Suppressor macrophage treated with lipopolysaccharide for 4 hours (primary cell): ENCODE measurements at regions not wholly inside any gene's neighbourhood (a gene's known extent, or its start where the extent isn't known, plus 50 kb on each side); places are given as distances from the start of the nearest gene placed in this dataset.

Source experiments
- DNase-seq: peaks from one replicate; pipeline ENCODE4 v3.0.0-alpha.2; 2020

DNA sequence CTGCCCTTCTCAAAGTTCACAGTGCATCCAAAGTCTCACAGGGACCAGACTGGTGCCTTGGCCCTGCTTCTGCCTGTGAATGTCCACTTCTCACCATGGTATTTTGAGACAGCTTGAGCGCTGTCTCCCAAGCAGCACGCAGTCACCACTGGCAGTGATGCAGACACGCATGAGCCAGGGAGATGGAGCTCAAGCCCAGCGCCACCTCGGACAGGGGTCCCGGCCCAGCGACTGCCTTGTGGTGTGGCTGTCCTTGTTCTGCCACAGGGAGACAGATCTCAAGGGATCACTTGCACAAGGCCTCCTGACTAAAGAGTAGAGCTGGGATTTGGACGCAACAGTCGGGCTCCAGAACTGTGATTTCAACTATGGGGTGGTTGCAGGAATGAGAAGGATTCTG, 92.6 kb upstream of the MBL2 start:
- no peak for DNase-seq

DNA sequence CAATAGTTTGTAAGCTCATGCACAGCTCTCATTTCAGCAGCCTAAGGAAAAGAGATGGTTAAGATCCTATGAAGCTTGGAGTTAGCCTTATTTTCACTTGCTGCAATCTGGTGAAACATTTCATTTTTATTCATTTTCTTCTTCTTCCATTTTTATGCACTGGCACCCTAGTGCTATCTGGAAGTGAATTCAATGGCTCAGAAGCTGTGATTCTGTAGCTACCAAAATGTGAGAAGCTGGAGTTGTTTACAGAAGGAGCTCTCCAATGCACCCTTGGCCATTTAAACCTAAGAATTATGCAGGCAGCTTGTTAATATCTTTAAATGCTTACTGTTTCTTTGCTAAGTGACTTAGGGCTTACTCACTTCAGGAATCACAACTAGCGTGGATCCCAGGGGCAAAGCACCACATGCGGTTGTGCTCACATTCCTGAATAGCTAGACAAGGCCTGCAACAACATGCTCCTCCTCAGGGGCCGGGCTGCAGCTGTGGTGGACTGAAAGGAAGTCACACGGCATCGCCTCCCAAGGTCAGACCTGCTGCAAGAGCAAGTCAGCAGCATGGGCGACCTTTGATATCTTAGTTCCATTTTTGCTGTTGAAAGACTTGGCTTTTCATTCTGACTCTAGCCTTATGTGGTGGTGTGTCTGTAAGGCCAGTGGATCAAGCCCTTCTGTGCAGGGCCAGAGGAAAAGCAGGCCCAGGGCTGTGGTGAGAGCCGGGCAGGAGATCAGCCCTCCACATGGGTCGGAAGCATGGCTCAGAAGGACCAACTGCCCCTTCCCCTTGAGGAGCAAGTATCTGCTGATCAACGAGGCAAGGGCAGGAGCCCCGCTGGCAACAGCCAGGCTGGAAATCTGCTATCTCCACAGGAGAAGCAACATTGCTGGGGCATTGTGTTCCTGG, 91.9 kb upstream of the MBL2 start:
- no peak for DNase-seq

DNA sequence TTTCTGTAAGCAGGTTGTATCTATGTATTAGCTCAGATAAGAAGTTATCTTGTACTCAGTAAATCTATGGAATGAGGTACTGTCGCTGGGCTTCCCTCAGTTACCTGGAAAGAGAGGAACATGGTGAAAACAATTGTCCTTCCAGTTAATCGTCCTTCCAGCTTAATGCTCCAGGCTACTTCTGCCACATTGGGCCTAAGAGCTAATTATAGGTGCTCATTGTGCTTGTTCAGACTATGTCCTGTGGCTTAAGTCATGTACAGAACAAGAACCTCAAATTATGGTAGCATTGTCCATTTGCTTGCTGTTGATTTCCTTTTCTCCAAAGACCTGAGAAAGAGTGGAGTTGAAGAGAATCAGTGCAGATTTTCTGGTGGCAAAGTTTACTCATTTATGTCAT, 86.1 kb upstream of the MBL2 start:
- no peak for DNase-seq

DNA sequence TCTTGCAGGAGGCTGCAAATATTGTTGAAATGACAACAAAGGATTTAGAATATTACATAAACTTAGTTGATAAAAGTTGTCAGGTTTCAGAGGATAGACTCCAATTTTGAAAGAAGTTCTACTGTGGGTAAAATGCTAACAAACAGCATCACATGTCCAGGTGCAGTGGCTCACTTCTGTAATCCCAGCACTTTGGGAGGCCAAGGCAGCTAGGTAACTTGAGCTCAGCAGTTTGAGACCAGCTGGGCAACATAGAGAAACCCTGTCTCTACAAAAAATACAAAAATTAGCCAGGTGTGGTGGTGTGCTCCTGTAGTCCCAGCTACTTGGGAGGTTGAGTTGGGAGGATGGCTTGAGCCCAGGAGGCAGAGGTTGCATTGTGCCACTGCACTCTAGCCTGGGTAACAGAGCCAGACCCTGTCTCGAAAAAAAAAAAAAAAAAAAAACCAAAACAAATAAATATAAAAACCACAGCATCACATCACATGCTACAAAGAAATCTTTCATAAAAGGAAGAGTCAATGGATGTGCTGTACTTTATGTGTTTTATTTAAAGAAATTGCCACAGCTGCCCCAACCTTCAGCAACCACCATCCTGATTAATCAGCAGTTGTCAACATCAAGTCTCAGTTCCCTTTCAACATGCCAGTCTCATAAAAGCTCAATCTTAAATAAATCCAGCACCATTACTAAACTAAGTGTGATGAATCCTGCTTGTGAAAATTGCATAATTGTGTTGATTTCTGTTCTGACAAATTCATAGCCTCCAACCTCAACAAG, 83.2 kb upstream of the MBL2 start:
- no peak for DNase-seq

DNA sequence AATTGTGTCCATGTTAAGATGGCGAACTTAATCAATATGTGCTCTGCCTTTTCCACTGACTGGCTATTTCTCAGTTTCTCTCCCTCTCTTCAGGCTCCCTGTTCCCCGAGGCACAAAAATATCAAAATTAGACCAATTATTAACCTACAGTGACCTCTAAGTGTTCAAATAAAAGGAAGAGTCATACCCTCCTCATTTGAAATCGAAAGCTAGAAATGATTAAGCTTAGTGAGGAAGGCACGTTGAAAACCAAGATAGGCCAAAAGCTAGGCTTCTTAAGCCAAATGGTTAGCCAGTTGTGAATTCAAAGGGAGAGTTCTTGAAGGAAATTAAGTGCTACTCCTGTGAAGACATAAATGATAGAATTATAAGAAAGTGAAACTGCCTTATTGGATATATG, 81.1 kb upstream of the MBL2 start:
- DNase-seq = no peak

DNA sequence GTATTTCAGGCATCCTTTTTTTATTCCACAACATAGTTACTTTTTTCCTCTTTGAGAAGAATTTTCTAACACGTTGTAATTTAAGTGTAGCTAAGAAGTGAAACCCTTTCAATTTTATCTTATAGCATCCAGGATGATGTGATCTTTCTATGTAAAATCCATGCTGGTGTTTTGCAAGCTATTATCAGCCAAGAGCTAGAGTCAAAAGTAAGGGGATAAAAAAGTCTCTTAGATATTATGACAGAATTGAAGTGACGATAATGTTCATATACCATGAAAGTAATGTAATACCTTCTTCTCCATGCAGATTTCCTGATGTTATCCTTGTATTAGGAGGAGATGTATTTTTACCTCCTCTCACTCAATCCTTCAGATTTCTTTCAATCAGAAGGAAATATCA, 64.2 kb upstream of the MBL2 start:
- no peak for DNase-seq
